ENCODE measurements at regions not wholly inside any gene's neighbourhood (a gene's known extent, or its start where the extent isn't known, plus 50 kb on each side); places are given as distances from the start of the nearest gene placed in this dataset.
A peak's percentile ranks its signal among the peaks of the same experiment; 100 is the strongest.
"Not testable (repeated sequence)": the region's sequence is repeated elsewhere in the genome, so short reads cannot be mapped to it uniquely, and the experiment has no call there.

GRCh38 chr16:26598061-26598460, 468.7 kb upstream of the C16orf82 start:
- peak; percentile 90 to 92 for ATAC-seq

GRCh38 chr16:26598998-26599784, 467.5 kb upstream of the C16orf82 start:
- no peak for ATAC-seq

- ATAC-seq = no peak
Measured at GRCh38 chr16:26599785-26600104, 467.0 kb upstream of the C16orf82 start.

DNA sequence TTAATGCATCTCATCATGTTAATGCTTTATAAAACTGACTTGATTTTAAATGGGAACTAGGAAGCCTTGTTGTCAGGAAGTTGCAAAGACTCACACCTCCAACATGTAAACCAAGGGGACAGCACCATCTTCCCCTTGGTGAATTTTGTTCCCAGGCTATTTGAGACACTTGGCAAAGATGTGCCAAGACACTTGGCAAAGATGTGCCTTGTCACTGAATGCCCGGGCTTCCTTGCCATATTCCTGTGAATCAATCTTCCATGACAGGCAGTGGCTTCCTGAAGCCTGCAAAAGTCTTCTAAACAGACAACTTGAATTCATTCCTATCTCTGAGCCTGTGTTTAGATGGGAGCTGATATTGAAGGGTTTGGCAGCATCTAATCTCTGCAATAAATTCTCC, 465.4 kb upstream of the C16orf82 start:
- no peak for ATAC-seq

GRCh38 chr16:26605626-26606271, 461.0 kb upstream of the C16orf82 start:
- no peak for ATAC-seq

DNA sequence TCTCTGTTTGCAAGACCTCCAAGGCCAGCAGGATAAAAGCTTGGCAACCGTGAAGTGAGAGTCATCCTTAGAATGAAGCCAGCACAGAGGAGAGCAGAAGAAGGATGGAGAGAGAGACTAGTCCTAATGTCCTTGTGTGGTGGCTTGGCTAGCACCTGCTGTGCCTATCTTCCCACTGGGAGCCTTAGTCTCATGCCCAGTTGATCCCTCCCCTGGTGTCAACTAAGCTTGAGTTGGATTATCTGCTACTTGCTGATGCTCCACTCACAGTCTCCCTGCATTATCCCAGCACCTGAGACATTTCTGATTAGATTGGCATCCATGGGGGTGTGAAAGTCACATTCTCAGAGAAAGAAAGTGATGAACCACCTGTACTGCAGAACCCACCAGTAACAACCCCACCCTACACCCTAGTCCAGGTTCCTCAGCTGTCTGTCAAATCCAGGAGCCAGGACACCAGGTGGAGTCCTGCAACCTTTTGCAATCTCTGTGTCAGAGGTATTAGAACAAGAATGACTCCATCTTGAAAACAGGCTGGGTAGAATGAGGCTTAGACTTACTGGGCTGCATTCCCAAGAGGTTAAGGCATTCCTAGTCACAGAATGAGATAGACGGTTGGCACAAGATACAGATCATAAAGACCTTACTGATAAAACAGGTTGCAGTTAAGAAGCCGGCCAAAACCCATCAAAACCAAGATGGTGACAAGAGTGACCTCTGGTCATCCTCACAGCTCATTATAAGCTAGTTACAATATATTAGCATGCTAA, 460.2 kb upstream of the C16orf82 start:
- ATAC-seq = no peak

DNA sequence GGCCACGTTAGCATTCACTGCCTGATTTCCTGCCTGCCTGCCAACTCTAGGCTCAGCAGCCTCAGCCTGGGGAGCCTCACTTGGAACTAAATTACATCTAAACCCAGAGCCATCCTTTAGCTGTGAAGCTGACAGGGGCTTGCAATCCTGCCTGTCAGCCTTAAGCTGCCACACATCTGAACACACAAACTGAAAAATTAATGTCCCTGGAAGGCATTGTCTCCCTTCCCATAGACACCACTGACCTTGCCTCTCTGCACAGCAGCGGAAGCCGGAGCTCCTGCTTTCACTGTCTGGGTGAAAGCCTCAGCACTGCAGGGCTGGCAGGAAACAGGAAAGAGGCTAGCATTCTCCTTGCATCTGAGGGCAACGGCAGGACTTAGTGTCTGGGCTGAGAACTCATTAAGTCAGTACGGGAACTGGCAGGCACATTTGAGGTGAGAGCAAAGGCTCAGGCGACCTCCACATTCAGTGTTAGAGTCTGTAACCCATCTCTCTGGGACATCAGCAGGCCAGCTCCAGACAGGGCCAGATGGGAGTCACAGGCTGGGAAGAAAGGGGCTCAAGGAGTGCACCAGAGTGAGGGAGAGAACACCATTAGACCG, 452.4 kb upstream of the C16orf82 start:
- no peak for ATAC-seq

DNA sequence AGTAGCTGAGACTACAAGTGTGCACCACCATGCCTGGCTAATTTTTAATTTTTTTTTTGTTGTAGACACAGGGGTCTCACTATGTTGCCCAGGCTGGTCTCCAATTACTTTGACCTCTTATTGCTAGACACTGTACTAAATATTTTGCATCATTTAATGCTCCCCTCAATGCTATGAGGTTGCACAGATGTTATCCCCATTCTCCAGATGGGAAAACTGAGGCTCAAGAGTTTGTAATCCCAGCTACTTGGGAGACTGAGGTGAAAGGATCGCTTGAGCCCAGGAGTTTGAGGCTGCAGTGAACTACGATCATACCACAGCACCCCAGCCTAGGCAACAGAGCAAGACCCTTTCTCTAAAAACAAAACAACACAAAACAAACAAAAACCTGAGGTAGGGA, 443.3 kb upstream of the C16orf82 start:
- ATAC-seq = no peak

DNA sequence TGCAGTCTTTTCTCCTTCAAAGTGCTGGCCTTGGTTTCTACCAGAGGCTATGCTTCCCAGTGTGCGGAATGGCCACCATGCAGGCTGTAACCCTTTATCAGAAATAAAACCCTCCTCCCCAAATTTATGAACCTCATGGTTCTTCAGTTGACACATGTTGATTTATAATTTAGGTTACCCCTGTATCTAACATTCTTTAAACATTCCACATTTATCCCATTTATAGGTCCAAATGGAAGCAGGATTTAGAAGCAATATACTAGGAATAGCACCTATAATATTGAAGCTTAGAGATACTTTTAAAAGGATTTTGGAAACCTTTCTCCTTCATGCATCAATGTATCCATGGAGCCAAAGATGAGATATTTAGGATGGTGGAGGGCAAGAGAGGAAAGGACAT, 438.8 kb upstream of the C16orf82 start:
- ATAC-seq = no peak

DNA sequence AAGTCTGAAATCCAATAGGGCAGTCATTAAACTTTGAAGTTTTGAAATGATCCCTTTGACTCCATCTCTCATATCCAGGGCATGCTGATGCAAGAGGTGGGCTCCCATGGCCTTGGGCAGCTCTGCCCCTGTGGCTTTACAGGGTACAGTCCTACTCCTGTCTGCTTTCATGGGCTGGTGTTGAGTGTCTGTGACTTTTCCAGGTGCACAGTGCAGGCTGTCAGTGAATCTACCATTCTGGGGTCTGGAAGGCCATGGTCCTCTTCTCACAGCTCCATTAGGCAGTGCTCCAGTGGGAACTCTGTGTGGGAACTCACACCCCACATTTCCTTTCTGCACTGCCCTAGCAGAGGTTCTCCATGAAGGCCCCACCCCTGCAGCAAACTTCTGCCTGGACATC, 435.4 kb upstream of the C16orf82 start:
- not testable (repeated sequence) for ATAC-seq

DNA sequence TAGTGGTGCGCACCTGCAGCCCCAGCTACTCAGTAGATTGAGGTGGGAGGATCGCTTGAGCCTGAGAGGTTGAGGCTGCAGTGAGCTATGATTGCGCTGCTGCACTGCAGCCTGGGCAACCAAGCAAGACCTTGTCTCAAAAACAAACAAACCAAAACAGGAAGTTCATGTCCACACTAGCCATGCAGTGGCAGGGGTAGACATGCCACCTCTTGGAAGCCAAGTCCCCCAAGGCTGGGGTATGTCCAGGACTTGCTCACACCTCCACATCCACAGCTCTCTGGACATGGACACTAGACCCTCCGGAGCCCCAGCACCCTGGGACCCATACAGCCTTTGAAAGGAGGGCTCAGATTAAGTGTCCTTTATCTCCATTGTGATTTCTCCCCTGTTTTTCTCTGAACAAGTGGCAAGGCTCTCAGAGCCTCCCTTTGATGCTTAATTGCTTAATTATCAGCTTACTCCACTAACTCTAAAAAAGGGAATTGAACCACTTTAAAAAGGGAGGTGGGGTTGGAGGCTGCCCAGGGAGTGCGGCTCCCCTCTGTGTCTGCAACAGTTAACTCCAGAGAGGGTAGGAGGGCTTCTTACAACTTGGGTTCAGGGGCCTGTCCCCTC, 424.6 kb upstream of the C16orf82 start:
- no peak for ATAC-seq

DNA sequence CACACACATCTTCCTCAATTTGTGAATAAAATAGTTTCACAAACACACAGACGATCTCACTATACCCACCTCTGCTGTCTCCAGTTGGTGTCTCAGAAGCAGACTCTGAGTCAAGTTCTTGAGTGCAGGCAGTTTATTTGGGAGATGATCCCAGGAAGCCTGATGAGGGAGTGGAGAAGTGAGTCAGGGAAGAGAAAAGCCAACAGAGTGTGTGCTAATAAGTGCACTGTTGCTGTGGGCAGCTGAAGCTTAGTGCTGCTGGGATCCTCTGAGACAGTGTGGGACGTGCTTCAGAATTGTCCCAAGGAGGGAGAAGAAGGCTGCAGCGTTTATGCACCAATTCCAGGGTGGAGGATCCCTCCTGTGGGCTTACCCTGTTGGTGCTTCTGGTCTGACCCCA, 423.2 kb upstream of the C16orf82 start:
- ATAC-seq = no peak

DNA sequence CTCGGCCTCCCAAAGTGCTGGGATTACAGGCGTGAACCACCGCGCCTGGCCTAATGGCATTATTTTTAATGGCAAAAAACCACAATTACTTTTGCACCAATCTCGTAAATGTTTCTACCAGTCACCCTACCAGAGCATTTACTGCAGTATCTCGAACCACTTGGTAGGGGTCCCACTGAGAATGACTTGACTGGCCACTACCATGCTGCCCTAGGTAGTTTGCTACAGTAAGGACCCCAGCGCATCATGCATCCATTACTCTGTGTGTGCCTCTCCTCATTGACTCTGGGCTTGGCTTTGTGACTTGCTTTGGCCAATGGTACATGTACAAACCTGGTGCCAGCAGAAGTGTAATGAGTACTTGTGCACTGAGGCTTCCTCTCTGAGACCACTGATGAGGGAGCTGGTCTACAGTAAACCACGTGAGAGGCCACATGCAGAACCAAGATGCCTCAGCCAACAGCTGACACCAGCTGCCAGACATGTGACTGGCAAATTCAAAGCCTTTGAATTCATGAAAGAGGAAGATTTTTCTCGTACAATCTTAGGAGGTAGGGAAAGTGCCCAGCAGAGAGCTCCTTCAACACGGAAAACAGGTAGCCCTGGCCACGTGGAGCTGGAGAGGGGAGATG, 421.7 kb upstream of the C16orf82 start:
- no peak for ATAC-seq

GRCh38 chr16:26645614-26646013, 421.1 kb upstream of the C16orf82 start:
- peak; percentile 41 for ATAC-seq

GRCh38 chr16:26647870-26648269, 418.9 kb upstream of the C16orf82 start:
- no peak for ATAC-seq

DNA sequence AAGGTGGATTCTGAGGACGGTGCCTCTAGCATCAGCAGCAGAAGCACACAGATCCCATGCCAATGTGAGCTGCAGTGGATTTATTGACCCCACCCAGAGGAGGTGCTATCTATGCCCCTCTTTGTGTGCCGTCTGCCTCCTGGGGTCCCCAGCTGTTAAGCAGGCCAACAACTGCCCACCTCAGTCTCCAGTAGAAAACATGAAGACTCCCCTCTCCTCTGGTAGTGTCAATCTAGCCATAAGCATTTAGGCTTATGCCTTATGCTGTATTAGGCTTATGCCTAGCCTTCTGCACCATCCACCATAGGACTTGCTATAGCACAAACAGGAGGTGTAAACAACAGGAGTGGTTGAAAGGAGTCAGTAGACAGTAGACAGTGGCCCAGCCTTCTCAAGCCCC, 417.9 kb upstream of the C16orf82 start:
- ATAC-seq = no peak

GRCh38 chr16:26649381-26650045, 417.2 kb upstream of the C16orf82 start:
- no peak for ATAC-seq

DNA sequence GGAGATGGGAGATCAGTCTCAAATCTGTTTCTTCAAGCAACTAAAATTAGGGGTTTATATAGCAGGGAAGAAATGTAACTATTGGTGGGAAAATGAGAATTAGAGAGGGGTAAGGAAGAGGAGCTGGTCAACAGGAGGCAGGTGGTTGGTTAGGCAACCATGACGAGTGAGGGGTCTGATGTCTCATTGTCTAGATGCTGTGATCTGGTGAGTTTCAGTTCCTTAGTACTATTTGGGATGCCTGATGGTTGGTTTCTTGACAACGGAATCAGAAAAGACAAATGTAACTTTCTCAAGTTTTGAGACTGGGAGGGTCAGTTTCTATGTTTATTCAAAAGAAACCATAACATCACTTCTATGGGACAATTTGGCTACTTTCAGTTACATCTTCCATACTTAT, 415.3 kb upstream of the C16orf82 start:
- ATAC-seq = no peak

GRCh38 chr16:26651884-26652283, 414.8 kb upstream of the C16orf82 start:
- ATAC-seq = no peak

GRCh38 chr16:26658486-26658885, 408.2 kb upstream of the C16orf82 start:
- ATAC-seq = no peak

DNA sequence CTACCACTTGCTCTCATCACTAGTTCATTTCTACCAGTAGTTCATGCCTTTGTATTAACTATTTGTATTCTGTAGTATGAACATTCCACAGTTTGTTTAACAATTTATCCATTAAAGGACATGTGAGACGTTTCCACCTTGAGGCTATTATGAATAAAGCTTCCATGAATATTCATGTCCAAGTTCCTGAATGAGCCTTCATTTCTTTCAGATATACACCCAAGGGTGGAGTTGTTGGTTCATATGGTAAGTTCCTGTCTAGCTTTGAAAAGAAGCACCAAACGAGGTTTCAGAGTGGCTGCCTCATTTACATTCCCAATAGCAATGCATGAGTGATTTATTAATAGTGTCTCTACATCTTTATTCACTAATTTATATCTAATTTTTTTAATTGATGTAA, 407.8 kb upstream of the C16orf82 start:
- ATAC-seq = no peak

DNA sequence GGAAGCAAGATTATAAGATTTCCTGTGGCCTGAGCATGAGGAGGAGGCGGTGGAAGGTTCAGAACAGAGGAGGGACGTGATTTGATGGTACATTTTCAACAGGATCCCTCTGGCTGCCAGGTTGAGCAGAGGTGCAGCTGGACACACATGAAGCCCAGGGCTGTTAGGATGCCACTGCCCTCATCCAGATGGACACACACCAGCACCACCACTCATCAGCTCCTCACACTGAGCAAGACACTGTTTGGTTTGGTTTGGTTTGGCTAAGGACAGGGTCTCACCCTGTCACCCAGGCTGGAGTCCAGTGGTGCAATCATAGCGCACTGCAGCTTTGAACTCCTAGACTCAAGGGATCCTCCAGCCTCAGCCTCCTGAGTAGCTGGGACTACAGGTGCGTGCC, 402.6 kb upstream of the C16orf82 start:
- ATAC-seq = no peak
